GM18508 (cell line): ENCODE measurements at regions not wholly inside any gene's neighbourhood (a gene's known extent, or its start where the extent isn't known, plus 50 kb on each side); places are given as distances from the start of the nearest gene placed in this dataset.

Experiments
- ATAC-seq: cut with Tn5 transposase; IDR thresholded peaks from one replicate; pipeline ENCODE4 v1.9.1; 2021; ENCODE audit warnings: moderate number of reproducible peaks; ENCODE audit not compliant: insufficient read depth, unreplicated experiment

GRCh38 chr6:114432400-114432799 lies 89.6 kb upstream of the HS3ST5 start:
- no peak for ATAC-seq

- ATAC-seq = no peak
Measured at GRCh38 chr6:114431641-114432040, 88.8 kb upstream of the HS3ST5 start.

- no peak for ATAC-seq
Measured at GRCh38 chr6:114430534-114431124, 87.8 kb upstream of the HS3ST5 start.

GRCh38 chr6:114428341-114428740 lies 85.5 kb upstream of the HS3ST5 start:
- ATAC-seq = no peak

- ATAC-seq = no peak
Measured at GRCh38 chr6:114421199-114421598, 78.4 kb upstream of the HS3ST5 start.

GRCh38 chr6:114419175-114419574 lies 76.4 kb upstream of the HS3ST5 start:
- ATAC-seq = peak; percentile 94

- ATAC-seq = no peak
Measured at GRCh38 chr6:114418304-114418972, 75.6 kb upstream of the HS3ST5 start.

GRCh38 chr6:114407426-114408035 lies 64.7 kb upstream of the HS3ST5 start:
- no peak for ATAC-seq

- ATAC-seq = no peak
Measured at GRCh38 chr6:114404339-114404955, 61.6 kb upstream of the HS3ST5 start.

GRCh38 chr6:114403858-114404257 lies 61.0 kb upstream of the HS3ST5 start:
- ATAC-seq = no peak

GRCh38 chr6:114398481-114398880 lies 55.7 kb upstream of the HS3ST5 start:
- no peak for ATAC-seq
